ENCODE measurements at regions not wholly inside any gene's neighbourhood (a gene's known extent, or its start where the extent isn't known, plus 50 kb on each side); places are given as distances from the start of the nearest gene placed in this dataset.

DNA sequence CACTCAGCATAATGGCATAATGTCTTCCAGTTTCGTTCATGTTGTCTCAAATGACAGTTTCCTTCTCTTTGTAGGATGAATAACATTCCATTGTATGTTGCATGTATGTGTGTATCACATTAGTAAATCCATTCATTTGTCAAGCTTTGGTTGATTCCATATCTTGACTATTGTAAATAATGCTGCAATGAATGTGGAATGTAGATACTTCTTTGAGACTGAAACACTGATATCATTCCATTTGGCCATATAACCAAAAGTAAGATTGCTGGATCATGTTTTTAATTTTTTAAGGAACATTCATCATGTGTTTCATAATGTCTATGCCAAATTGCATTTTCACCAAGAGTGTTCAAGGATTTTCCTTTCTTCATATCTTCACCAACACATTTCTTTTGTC, 1711.4 kb upstream of the PIK3C3 start:
- no peaks in the 10 kb centered on the region for H3K36me3 ChIP-seq (ENCODE audit: control insufficient read depth in 4 of 4, insufficient read depth in 3 of 4, low read depth in 1 of 4, low read length in 3 of 4)
- H3K27me3 ChIP-seq (ENCODE audit: control insufficient read depth in 4 of 4, insufficient read depth in 4 of 4, low read length in 3 of 4), result no peaks in the 10 kb centered on the region
- H3K4me1 ChIP-seq (ENCODE audit: control insufficient read depth in 4 of 4, insufficient read depth in 4 of 4, low read length in 3 of 4), result no peaks in the 10 kb centered on the region
- no peak overlapping the region for H3K9ac ChIP-seq (ENCODE audit: low read depth in 1 of 2, low read length in 2 of 2)
- TF ChIP-seq, protein P1, sequence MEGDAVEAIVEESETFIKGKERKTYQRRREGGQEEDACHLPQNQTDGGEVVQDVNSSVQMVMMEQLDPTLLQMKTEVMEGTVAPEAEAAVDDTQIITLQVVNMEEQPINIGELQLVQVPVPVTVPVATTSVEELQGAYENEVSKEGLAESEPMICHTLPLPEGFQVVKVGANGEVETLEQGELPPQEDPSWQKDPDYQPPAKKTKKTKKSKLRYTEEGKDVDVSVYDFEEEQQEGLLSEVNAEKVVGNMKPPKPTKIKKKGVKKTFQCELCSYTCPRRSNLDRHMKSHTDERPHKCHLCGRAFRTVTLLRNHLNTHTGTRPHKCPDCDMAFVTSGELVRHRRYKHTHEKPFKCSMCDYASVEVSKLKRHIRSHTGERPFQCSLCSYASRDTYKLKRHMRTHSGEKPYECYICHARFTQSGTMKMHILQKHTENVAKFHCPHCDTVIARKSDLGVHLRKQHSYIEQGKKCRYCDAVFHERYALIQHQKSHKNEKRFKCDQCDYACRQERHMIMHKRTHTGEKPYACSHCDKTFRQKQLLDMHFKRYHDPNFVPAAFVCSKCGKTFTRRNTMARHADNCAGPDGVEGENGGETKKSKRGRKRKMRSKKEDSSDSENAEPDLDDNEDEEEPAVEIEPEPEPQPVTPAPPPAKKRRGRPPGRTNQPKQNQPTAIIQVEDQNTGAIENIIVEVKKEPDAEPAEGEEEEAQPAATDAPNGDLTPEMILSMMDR (IDR thresholded peaks at IDR 0.05; ENCODE audit: low read depth, low read length, missing input control), result no peak
- TF ChIP-seq FOXA1 (IDR thresholded peaks at IDR 0.05), result no peak
- TF ChIP-seq ATF3 (IDR thresholded peaks at IDR 0.05), result no peak
- no peak for TF ChIP-seq RXRA (IDR thresholded peaks at IDR 0.05)
- no peak for TF ChIP-seq SP1 (IDR thresholded peaks at IDR 0.05)
- TF ChIP-seq YY1 (IDR thresholded peaks at IDR 0.05), result no peak
- TF ChIP-seq HNF4A (conservative IDR thresholded peaks at IDR 0.05), result no peak
- no peak overlapping the region for H3K4me3 ChIP-seq (ENCODE audit: low read depth in 1 of 3, low read length in 3 of 3)
- no peak overlapping the region for H3K27ac ChIP-seq (ENCODE audit: low read depth in 1 of 2, low read length in 2 of 2)
- H3K9me3 ChIP-seq (ENCODE audit: control insufficient read depth in 4 of 4, low read length in 3 of 4), result peaks cover 0 to 2% (median 0%) of the 10 kb centered on the region in 4 donors
- 51% methylated on average over 1 of the region's 1 CpG for WGBS
- DNase-seq (ENCODE audit: low spot score), result no peak

- Histone ChIP-seq H3K9me3 (ENCODE audit: control insufficient read depth in 4 of 4, low read length in 3 of 4) (no peaks in the 10 kb centered on the region), H3K27ac (ENCODE audit: low read depth in 1 of 2, low read length in 2 of 2) (no peak overlapping the region), H3K36me3 (ENCODE audit: control insufficient read depth in 4 of 4, insufficient read depth in 3 of 4, low read depth in 1 of 4, low read length in 3 of 4) (no peaks in the 10 kb centered on the region), H3K27me3 (ENCODE audit: control insufficient read depth in 4 of 4, insufficient read depth in 4 of 4, low read length in 3 of 4) (peaks cover 0 to 2% (median 0%) of the 10 kb centered on the region in 4 donors), H3K9ac (ENCODE audit: low read depth in 1 of 2, low read length in 2 of 2) (no peak overlapping the region), H3K4me1 (ENCODE audit: control insufficient read depth in 4 of 4, insufficient read depth in 4 of 4, low read length in 3 of 4) (no peaks in the 10 kb centered on the region), H3K4me3 (ENCODE audit: low read depth in 1 of 3, low read length in 3 of 3) (no peak overlapping the region)
- DNase-seq (ENCODE audit: low spot score), result no peak
- 74% methylated on average over 6 of the region's 6 CpGs for WGBS
- TF ChIP-seq SP1 (IDR thresholded peaks at IDR 0.05) (no peak), YY1 (IDR thresholded peaks at IDR 0.05) (no peak), ZBTB33 (IDR thresholded peaks at IDR 0.05) (no peak), NR2F2 (IDR thresholded peaks at IDR 0.05) (no peak), RAD21 (IDR thresholded peaks at IDR 0.05) (no peak), FOXA2 (IDR thresholded peaks at IDR 0.05) (no peak), FOXA1 (IDR thresholded peaks at IDR 0.05) (no peak), TAF1 (conservative IDR thresholded peaks at IDR 0.05) (no peak), JUND (IDR thresholded peaks at IDR 0.05) (no peak), ATF3 (IDR thresholded peaks at IDR 0.05) (no peak), HNF4G (IDR thresholded peaks at IDR 0.05) (no peak), HNF4A (conservative IDR thresholded peaks at IDR 0.05) (no peak)
- TF ChIP-seq, protein P1 (IDR thresholded peaks at IDR 0.05; ENCODE audit: low read depth, low read length, missing input control), result no peak
These were observed 1719.2 kb upstream of the PIK3C3 start for GRCh38 chr18:40235836-40236235.

Measured in liver (tissue), 8 donors.